ENCODE measurements at regions not wholly inside any gene's neighbourhood (a gene's known extent, or its start where the extent isn't known, plus 50 kb on each side); places are given as distances from the start of the nearest gene placed in this dataset.

DNA sequence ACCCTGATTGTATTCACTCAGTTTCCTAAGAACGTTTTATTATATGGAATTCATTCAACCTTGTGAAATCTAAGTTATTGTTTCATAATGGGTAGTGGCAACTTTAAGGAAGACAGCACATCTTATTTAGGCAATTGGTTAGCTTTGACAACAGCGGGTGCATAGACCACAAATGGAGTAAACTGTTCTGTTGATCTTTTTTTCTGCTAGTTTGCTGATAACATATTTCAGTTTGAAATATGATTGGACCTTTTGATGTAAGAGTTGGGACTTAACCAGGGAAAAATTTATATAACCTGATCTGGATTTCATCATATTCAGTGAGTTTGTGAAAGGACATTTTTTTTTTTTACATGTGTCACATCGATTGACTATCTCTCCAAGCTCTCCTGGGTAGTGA, 151.7 kb downstream of the HLX start:
- dilution Hi-C loops (cut with MboI; ENCODE audit: extremely low pct_ligation_motif_present, low sequenced_read_pairs): no loop called here
- Histone ChIP-seq H3K9me3 (ENCODE audit: control insufficient read depth, low read depth, low read length) (no peaks in the 10 kb centered on the region), H3K36me3 (ENCODE audit: control insufficient read depth in 2 of 2, extremely low read depth in 1 of 2, insufficient read depth in 2 of 2, low read length in 2 of 2) (no peaks in the 10 kb centered on the region), H3K4me1 (ENCODE audit: control insufficient read depth, extremely low read depth, insufficient read depth, low read length) (no peaks in the 10 kb centered on the region), H3K4me3 (ENCODE audit: control insufficient read depth in 2 of 3, extremely low read depth in 1 of 3, insufficient read depth in 2 of 3, low read depth in 1 of 3, low read length in 3 of 3) (no peak overlapping the region), H3K27me3 (ENCODE audit: control insufficient read depth, extremely low read depth, insufficient read depth, low read length) (no peaks in the 10 kb centered on the region), H3K27ac (ENCODE audit: control insufficient read depth, insufficient read depth, low read length) (no peak overlapping the region), H3K79me2 (ENCODE audit: control insufficient read depth, insufficient read depth, low read length) (no peaks in the 10 kb centered on the region), H3K4me2 (ENCODE audit: control insufficient read depth, extremely low read depth, insufficient read depth, low read depth, low read length) (no peak overlapping the region), H3K9ac (ENCODE audit: control insufficient read depth, extremely low read depth, insufficient read depth, low read length) (no peak overlapping the region), H3K9me1 (ENCODE audit: control insufficient read depth, extremely low read depth, insufficient read depth, low read length) (no peaks in the 10 kb centered on the region), H4K20me1 (ENCODE audit: control insufficient read depth, extremely low read depth, insufficient read depth, low read length) (no peaks in the 10 kb centered on the region), H2AFZ (ENCODE audit: control insufficient read depth, low read length) (no peak overlapping the region)
- DNase-seq (ENCODE audit: low read depth, low spot score) (no peak), FAIRE-seq (no peak)
- no peak for TF ChIP-seq EZH2 (IDR thresholded peaks at IDR 0.05; ENCODE audit: low read length)

DNA sequence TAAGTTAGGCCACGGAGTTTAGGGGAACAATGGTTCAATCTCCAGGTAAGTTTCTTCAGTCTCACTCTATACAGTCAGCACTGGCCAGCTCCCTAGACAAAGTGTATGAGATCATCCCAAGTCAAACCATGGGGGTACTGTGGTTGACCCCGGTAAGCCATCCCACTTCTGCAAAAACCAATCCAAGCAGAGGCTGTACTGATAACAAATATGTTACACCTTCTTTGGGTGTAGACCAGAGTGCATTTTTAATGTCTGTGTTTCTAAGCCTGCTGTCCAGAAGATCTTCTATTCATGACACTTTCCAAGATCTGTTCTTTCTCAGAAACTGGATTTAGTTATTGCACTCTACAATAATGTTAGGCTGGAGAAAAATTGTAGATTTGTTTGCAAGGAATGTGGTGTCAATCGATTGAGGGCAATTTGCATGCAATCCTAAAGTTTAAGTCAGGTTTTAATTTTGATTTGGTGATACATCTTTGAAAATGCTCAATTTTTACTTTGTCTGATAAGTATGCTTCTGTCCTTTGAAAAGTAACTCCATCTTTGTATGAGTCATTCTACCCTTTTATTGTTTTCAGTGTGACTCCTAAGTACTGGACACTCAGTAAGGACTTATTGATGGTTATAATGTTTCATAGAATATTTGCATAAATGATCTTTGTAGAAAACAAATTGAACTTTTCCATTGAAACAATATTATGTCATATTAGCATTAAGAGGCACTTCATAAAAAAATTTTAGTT, 152.4 kb downstream of the HLX start:
- Histone ChIP-seq H3K9ac (ENCODE audit: control insufficient read depth, extremely low read depth, insufficient read depth, low read length) (no peak overlapping the region), H3K4me1 (ENCODE audit: control insufficient read depth, extremely low read depth, insufficient read depth, low read length) (no peaks in the 10 kb centered on the region), H3K27ac (ENCODE audit: control insufficient read depth, insufficient read depth, low read length) (no peak overlapping the region), H3K36me3 (ENCODE audit: control insufficient read depth in 2 of 2, extremely low read depth in 1 of 2, insufficient read depth in 2 of 2, low read length in 2 of 2) (no peaks in the 10 kb centered on the region), H3K4me2 (ENCODE audit: control insufficient read depth, extremely low read depth, insufficient read depth, low read depth, low read length) (no peak overlapping the region), H3K79me2 (ENCODE audit: control insufficient read depth, insufficient read depth, low read length) (no peaks in the 10 kb centered on the region), H4K20me1 (ENCODE audit: control insufficient read depth, extremely low read depth, insufficient read depth, low read length) (no peaks in the 10 kb centered on the region), H3K4me3 (ENCODE audit: control insufficient read depth in 2 of 3, extremely low read depth in 1 of 3, insufficient read depth in 2 of 3, low read depth in 1 of 3, low read length in 3 of 3) (no peak overlapping the region), H2AFZ (ENCODE audit: control insufficient read depth, low read length) (no peak overlapping the region), H3K27me3 (ENCODE audit: control insufficient read depth, extremely low read depth, insufficient read depth, low read length) (no peaks in the 10 kb centered on the region), H3K9me1 (ENCODE audit: control insufficient read depth, extremely low read depth, insufficient read depth, low read length) (no peaks in the 10 kb centered on the region), H3K9me3 (ENCODE audit: control insufficient read depth, low read depth, low read length) (no peaks in the 10 kb centered on the region)
- FAIRE-seq: no peak
- no peak for DNase-seq (ENCODE audit: low read depth, low spot score)
- dilution Hi-C loops (cut with MboI; ENCODE audit: extremely low pct_ligation_motif_present, low sequenced_read_pairs): no loop called here
- TF ChIP-seq, protein P1, sequence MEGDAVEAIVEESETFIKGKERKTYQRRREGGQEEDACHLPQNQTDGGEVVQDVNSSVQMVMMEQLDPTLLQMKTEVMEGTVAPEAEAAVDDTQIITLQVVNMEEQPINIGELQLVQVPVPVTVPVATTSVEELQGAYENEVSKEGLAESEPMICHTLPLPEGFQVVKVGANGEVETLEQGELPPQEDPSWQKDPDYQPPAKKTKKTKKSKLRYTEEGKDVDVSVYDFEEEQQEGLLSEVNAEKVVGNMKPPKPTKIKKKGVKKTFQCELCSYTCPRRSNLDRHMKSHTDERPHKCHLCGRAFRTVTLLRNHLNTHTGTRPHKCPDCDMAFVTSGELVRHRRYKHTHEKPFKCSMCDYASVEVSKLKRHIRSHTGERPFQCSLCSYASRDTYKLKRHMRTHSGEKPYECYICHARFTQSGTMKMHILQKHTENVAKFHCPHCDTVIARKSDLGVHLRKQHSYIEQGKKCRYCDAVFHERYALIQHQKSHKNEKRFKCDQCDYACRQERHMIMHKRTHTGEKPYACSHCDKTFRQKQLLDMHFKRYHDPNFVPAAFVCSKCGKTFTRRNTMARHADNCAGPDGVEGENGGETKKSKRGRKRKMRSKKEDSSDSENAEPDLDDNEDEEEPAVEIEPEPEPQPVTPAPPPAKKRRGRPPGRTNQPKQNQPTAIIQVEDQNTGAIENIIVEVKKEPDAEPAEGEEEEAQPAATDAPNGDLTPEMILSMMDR (optimal IDR thresholded peaks at IDR 0.05 in 1 of 3, IDR thresholded peaks at IDR 0.05 in 1 of 3, conservative IDR thresholded peaks at IDR 0.05 in 1 of 3; ENCODE audit: extremely low read depth in 1 of 3, insufficient read depth in 2 of 3, low read length in 3 of 3): no peak
- no peak for TF ChIP-seq EZH2 (IDR thresholded peaks at IDR 0.05; ENCODE audit: low read length)

DNA sequence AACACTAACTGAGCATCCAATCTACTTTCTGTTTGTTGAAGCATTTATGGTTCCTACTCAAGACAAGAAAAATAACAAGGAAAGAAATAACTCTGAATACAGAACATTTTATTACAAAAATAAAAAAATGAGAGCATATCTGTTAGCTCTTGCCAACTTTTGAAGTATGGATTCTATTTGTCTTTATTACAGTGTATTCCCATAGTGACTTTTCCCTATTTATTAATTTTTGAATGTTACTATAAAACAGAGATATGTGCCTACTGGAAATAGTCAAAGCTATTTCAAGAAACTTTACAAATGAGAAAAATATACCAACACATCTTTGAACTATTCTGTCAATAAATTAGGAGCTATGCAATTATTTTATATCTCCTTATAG, 153.0 kb downstream of the HLX start:
- Histone ChIP-seq H3K36me3 (ENCODE audit: control insufficient read depth in 2 of 2, extremely low read depth in 1 of 2, insufficient read depth in 2 of 2, low read length in 2 of 2) (no peaks in the 10 kb centered on the region), H3K9me3 (ENCODE audit: control insufficient read depth, low read depth, low read length) (no peaks in the 10 kb centered on the region), H4K20me1 (ENCODE audit: control insufficient read depth, extremely low read depth, insufficient read depth, low read length) (no peaks in the 10 kb centered on the region), H3K4me2 (ENCODE audit: control insufficient read depth, extremely low read depth, insufficient read depth, low read depth, low read length) (no peak overlapping the region), H3K9ac (ENCODE audit: control insufficient read depth, extremely low read depth, insufficient read depth, low read length) (no peak overlapping the region), H3K4me3 (ENCODE audit: control insufficient read depth in 2 of 3, extremely low read depth in 1 of 3, insufficient read depth in 2 of 3, low read depth in 1 of 3, low read length in 3 of 3) (no peak overlapping the region), H3K79me2 (ENCODE audit: control insufficient read depth, insufficient read depth, low read length) (no peaks in the 10 kb centered on the region), H3K27me3 (ENCODE audit: control insufficient read depth, extremely low read depth, insufficient read depth, low read length) (no peaks in the 10 kb centered on the region), H3K27ac (ENCODE audit: control insufficient read depth, insufficient read depth, low read length) (no peak overlapping the region), H2AFZ (ENCODE audit: control insufficient read depth, low read length) (no peak overlapping the region), H3K4me1 (ENCODE audit: control insufficient read depth, extremely low read depth, insufficient read depth, low read length) (no peaks in the 10 kb centered on the region), H3K9me1 (ENCODE audit: control insufficient read depth, extremely low read depth, insufficient read depth, low read length) (no peaks in the 10 kb centered on the region)
- TF ChIP-seq, protein P1 (optimal IDR thresholded peaks at IDR 0.05 in 1 of 3, IDR thresholded peaks at IDR 0.05 in 1 of 3, conservative IDR thresholded peaks at IDR 0.05 in 1 of 3; ENCODE audit: extremely low read depth in 1 of 3, insufficient read depth in 2 of 3, low read length in 3 of 3): no peak
- no peak for TF ChIP-seq EZH2 (IDR thresholded peaks at IDR 0.05; ENCODE audit: low read length)
- no peak for DNase-seq (ENCODE audit: low read depth, low spot score)
- dilution Hi-C loops (cut with MboI; ENCODE audit: extremely low pct_ligation_motif_present, low sequenced_read_pairs): no loop called here
- no peak for FAIRE-seq
